ENCODE measurements at regions not wholly inside any gene's neighbourhood (a gene's known extent, or its start where the extent isn't known, plus 50 kb on each side); places are given as distances from the start of the nearest gene placed in this dataset.

DNA sequence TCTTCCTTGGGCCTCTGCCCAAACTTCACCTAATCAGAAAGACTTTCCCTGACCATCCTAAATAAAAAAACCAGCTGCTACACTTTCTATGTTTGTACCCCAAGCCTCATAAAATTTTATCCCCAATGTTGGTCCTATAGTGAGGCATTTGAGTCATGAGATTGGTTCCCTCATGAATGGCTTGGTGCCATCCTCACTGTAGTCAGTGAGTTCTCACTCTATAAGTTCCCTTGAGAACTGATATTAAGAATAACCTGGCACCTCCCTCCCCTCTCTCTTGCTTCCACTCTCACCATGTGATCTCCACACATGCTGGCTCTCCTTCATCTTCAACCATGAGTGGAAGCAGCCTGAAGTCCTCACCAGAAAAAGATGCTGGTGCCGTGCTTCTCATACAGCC lies 316.9 kb upstream of the PRDM1 start (continued):
- no peak for TF ChIP-seq POLR2AphosphoS5 (IDR thresholded peaks at IDR 0.05; ENCODE audit: low read depth)
- TF ChIP-seq EZH2phosphoT487 (IDR thresholded peaks at IDR 0.05; ENCODE audit: unreplicated experiment) = no peak
- TF ChIP-seq CREB1 (CRISPR knock-in tag; IDR thresholded peaks at IDR 0.05; ENCODE audit: low read depth) = no peak
- TF ChIP-seq, protein P1, sequence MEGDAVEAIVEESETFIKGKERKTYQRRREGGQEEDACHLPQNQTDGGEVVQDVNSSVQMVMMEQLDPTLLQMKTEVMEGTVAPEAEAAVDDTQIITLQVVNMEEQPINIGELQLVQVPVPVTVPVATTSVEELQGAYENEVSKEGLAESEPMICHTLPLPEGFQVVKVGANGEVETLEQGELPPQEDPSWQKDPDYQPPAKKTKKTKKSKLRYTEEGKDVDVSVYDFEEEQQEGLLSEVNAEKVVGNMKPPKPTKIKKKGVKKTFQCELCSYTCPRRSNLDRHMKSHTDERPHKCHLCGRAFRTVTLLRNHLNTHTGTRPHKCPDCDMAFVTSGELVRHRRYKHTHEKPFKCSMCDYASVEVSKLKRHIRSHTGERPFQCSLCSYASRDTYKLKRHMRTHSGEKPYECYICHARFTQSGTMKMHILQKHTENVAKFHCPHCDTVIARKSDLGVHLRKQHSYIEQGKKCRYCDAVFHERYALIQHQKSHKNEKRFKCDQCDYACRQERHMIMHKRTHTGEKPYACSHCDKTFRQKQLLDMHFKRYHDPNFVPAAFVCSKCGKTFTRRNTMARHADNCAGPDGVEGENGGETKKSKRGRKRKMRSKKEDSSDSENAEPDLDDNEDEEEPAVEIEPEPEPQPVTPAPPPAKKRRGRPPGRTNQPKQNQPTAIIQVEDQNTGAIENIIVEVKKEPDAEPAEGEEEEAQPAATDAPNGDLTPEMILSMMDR (conservative IDR thresholded peaks at IDR 0.05; ENCODE audit: low read depth in 2 of 2) = no peak
- TF ChIP-seq JUNB (IDR thresholded peaks at IDR 0.05; ENCODE audit: unreplicated experiment) = no peak
- no peak for TF ChIP-seq ZNF114 (CRISPR knock-in tag; IDR thresholded peaks at IDR 0.05)
- TF ChIP-seq NANOG (IDR thresholded peaks at IDR 0.05; ENCODE audit: borderline replicate concordance) = no peak

DNA sequence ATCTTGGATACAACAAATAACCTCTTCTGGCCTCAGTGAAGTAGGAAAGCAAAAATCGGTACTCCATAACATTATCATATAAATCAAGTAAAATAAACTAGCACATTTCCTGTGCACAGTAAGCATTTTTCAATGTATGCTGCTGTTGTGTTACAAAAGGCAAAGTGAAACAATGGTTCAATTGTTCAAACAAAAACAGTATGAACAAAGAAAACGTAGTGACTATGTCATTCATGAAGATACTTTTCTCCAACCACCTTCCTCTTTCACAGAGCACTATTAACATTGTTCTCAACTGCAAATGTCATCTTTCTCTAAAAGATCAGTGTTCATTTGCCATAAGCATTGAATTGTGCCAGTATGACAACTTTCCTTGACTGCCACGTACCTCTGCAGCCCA lies 318.6 kb upstream of the PRDM1 start:
- H2AFZ ChIP-seq = no peak overlapping the region
- peaks cover 13% of the 10 kb centered on the region; the same call in 1 of the 2 replicates for H3K9me2 ChIP-seq (ENCODE audit: insufficient read depth)
- no peak overlapping the region for H3K27ac Mint-ChIP-seq
- H3K79me2 ChIP-seq (replicated peaks; ENCODE audit: insufficient read depth) = no peaks in the 10 kb centered on the region
- H4K20me1 ChIP-seq (replicated peaks; ENCODE audit: insufficient read depth) = no peaks in the 10 kb centered on the region
- H3K4me1 ChIP-seq (ENCODE audit: insufficient read depth) = no peaks in the 10 kb centered on the region
- H3K9me3 Mint-ChIP-seq = no peaks in the 10 kb centered on the region
- no peak overlapping the region for H3K4me3 ChIP-seq
- H3K4me3 Mint-ChIP-seq = no peak overlapping the region
- no peaks in the 10 kb centered on the region for H3K36me3 Mint-ChIP-seq (ENCODE audit: low read depth)
- H3K4me2 ChIP-seq = no peak overlapping the region
- H3K27ac ChIP-seq (ENCODE audit: low read depth) = no peak overlapping the region
- no peak for DNase-seq (ENCODE audit: low spot score)
- no peaks in the 10 kb centered on the region for H3K27me3 Mint-ChIP-seq (ENCODE audit: insufficient read depth, low read depth, poor library complexity)
- ATAC-seq = no peak
- no peaks in the 10 kb centered on the region for H3F3A ChIP-seq (replicated peaks; ENCODE audit: low read depth)
- no peaks in the 10 kb centered on the region for H3K27me3 ChIP-seq (ENCODE audit: insufficient read depth)
- H3K36me3 ChIP-seq (ENCODE audit: insufficient read depth) = no peaks in the 10 kb centered on the region
- no peaks in the 10 kb centered on the region; the same call in 2 of the 3 replicates for H3K4me1 Mint-ChIP-seq
- TF ChIP-seq NANOG (IDR thresholded peaks at IDR 0.05; ENCODE audit: borderline replicate concordance) = no peak
- no peak for TF ChIP-seq CREB1 (CRISPR knock-in tag; IDR thresholded peaks at IDR 0.05; ENCODE audit: low read depth)
- TF ChIP-seq JUNB (IDR thresholded peaks at IDR 0.05; ENCODE audit: unreplicated experiment) = no peak
- TF ChIP-seq EZH2 (IDR thresholded peaks at IDR 0.05; ENCODE audit: low read depth, unreplicated experiment) = no peak
- TF ChIP-seq, protein P2, sequence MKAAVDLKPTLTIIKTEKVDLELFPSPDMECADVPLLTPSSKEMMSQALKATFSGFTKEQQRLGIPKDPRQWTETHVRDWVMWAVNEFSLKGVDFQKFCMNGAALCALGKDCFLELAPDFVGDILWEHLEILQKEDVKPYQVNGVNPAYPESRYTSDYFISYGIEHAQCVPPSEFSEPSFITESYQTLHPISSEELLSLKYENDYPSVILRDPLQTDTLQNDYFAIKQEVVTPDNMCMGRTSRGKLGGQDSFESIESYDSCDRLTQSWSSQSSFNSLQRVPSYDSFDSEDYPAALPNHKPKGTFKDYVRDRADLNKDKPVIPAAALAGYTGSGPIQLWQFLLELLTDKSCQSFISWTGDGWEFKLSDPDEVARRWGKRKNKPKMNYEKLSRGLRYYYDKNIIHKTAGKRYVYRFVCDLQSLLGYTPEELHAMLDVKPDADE (IDR thresholded peaks at IDR 0.05) = no peak
- no peak for TF ChIP-seq STAT1 (IDR thresholded peaks at IDR 0.05; ENCODE audit: unreplicated experiment)
- no peak for TF ChIP-seq POLR2AphosphoS5 (IDR thresholded peaks at IDR 0.05; ENCODE audit: low read depth)
- TF ChIP-seq EZH2phosphoT487 (IDR thresholded peaks at IDR 0.05; ENCODE audit: unreplicated experiment) = no peak
- no peak for TF ChIP-seq ZNF331 (CRISPR knock-in tag; IDR thresholded peaks at IDR 0.05; ENCODE audit: low read depth)
- TF ChIP-seq, protein P3, sequence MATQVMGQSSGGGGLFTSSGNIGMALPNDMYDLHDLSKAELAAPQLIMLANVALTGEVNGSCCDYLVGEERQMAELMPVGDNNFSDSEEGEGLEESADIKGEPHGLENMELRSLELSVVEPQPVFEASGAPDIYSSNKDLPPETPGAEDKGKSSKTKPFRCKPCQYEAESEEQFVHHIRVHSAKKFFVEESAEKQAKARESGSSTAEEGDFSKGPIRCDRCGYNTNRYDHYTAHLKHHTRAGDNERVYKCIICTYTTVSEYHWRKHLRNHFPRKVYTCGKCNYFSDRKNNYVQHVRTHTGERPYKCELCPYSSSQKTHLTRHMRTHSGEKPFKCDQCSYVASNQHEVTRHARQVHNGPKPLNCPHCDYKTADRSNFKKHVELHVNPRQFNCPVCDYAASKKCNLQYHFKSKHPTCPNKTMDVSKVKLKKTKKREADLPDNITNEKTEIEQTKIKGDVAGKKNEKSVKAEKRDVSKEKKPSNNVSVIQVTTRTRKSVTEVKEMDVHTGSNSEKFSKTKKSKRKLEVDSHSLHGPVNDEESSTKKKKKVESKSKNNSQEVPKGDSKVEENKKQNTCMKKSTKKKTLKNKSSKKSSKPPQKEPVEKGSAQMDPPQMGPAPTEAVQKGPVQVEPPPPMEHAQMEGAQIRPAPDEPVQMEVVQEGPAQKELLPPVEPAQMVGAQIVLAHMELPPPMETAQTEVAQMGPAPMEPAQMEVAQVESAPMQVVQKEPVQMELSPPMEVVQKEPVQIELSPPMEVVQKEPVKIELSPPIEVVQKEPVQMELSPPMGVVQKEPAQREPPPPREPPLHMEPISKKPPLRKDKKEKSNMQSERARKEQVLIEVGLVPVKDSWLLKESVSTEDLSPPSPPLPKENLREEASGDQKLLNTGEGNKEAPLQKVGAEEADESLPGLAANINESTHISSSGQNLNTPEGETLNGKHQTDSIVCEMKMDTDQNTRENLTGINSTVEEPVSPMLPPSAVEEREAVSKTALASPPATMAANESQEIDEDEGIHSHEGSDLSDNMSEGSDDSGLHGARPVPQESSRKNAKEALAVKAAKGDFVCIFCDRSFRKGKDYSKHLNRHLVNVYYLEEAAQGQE (IDR thresholded peaks at IDR 0.05; ENCODE audit: unreplicated experiment) = no peak
- TF ChIP-seq, protein P4, sequence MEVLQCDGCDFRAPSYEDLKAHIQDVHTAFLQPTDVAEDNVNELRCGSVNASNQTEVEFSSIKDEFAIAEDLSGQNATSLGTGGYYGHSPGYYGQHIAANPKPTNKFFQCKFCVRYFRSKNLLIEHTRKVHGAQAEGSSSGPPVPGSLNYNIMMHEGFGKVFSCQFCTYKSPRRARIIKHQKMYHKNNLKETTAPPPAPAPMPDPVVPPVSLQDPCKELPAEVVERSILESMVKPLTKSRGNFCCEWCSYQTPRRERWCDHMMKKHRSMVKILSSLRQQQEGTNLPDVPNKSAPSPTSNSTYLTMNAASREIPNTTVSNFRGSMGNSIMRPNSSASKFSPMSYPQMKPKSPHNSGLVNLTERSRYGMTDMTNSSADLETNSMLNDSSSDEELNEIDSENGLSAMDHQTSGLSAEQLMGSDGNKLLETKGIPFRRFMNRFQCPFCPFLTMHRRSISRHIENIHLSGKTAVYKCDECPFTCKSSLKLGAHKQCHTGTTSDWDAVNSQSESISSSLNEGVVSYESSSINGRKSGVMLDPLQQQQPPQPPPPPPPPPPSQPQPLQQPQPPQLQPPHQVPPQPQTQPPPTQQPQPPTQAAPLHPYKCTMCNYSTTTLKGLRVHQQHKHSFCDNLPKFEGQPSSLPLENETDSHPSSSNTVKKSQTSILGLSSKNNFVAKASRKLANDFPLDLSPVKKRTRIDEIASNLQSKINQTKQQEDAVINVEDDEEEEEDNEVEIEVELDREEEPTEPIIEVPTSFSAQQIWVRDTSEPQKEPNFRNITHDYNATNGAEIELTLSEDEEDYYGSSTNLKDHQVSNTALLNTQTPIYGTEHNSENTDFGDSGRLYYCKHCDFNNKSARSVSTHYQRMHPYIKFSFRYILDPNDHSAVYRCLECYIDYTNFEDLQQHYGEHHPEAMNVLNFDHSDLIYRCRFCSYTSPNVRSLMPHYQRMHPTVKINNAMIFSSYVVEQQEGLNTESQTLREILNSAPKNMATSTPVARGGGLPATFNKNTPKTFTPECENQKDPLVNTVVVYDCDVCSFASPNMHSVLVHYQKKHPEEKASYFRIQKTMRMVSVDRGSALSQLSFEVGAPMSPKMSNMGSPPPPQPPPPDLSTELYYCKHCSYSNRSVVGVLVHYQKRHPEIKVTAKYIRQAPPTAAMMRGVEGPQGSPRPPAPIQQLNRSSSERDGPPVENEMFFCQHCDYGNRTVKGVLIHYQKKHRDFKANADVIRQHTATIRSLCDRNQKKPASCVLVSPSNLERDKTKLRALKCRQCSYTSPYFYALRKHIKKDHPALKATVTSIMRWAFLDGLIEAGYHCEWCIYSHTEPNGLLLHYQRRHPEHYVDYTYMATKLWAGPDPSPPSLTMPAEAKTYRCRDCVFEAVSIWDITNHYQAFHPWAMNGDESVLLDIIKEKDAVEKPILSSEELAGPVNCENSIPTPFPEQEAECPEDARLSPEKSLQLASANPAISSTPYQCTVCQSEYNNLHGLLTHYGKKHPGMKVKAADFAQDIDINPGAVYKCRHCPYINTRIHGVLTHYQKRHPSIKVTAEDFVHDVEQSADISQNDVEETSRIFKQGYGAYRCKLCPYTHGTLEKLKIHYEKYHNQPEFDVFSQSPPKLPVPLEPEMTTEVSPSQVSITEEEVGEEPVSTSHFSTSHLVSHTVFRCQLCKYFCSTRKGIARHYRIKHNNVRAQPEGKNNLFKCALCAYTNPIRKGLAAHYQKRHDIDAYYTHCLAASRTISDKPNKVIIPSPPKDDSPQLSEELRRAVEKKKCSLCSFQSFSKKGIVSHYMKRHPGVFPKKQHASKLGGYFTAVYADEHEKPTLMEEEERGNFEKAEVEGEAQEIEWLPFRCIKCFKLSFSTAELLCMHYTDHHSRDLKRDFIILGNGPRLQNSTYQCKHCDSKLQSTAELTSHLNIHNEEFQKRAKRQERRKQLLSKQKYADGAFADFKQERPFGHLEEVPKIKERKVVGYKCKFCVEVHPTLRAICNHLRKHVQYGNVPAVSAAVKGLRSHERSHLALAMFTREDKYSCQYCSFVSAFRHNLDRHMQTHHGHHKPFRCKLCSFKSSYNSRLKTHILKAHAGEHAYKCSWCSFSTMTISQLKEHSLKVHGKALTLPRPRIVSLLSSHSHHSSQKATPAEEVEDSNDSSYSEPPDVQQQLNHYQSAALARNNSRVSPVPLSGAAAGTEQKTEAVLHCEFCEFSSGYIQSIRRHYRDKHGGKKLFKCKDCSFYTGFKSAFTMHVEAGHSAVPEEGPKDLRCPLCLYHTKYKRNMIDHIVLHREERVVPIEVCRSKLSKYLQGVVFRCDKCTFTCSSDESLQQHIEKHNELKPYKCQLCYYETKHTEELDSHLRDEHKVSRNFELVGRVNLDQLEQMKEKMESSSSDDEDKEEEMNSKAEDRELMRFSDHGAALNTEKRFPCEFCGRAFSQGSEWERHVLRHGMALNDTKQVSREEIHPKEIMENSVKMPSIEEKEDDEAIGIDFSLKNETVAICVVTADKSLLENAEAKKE (CRISPR knock-in tag; IDR thresholded peaks at IDR 0.05) = no peak
- TF ChIP-seq ZNF114 (CRISPR knock-in tag; IDR thresholded peaks at IDR 0.05) = no peak
